DMS53 treated with DMSO at 0.1 percent for 48 hours (cell line): ENCODE measurements at regions not wholly inside any gene's neighbourhood (a gene's known extent, or its start where the extent isn't known, plus 50 kb on each side); places are given as distances from the start of the nearest gene placed in this dataset.
"Not testable (repeated sequence)": the region's sequence is repeated elsewhere in the genome, so short reads cannot be mapped to it uniquely, and the experiment has no call there.

Experiments
- DNase-seq: peaks from one replicate; lab custom pipeline; 2025; ENCODE audit not compliant: unreplicated experiment; lab: John Stamatoyannopoulos, UW

- DNase-seq = no peak
Observed at GRCh38 chr18:78787751-78788150, 191.9 kb upstream of the SALL3 start.

DNA sequence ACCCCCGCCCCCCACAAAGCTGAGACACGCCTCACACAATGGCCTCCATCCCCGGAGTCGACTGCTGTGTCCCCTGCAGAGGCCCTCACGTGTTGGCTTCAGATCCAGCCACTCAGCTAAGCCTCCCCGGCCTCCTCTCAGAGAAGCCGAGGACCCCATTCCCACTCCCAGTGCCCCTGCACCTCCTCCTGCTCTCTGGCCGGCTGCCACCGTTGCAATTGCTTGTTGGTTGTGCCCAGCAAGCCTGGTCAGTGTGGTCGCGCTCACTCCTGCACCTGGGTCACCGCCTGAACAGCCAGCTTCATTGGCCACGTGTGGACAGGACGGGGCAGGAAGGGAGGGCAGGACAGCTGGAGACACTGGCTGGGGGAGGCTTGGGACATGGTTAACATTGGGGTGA, 191.5 kb upstream of the SALL3 start:
- DNase-seq = no peak

DNA sequence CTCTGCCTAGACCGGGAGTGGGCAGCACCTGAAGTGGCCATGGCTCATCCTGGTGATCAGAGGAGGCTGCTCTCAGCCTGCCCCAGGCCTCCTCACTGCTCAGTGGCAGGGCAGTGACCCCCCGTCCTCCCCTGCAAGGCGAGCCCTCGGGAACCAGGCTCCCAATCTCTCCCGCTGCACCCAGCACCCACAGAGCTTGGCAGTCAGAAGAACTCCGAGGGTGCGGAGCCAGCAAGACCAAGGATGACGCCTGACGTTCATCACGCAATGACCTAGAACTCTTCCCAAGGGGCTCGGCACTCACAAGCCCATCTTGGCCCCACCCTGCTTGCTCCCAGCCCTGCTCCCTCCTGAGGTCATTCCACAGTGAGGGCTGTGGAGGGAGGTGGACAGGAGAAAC, 189.8 kb upstream of the SALL3 start:
- no peak for DNase-seq

GRCh38 chr18:78790511-78790910, 189.1 kb upstream of the SALL3 start:
- no peak for DNase-seq

DNA sequence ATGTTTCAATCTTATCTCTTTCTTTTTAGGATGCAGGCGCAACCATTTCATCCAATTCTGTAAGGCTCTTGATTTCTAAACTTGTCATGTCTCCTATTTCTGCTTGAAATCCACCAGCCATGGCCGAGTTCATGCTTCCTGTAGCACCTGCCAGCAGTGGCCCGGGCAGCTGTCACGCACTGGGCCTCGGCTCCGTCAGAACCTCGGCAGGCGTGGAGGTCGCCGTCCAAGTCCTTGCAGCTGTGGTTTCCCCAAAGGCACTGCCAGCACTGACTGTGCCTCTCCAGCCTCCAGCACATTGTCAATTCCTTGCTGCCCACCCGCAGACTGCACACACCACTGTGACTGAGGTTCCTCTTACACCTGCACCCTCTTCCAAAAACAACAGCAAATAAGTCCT, 188.7 kb upstream of the SALL3 start:
- no peak for DNase-seq

DNA sequence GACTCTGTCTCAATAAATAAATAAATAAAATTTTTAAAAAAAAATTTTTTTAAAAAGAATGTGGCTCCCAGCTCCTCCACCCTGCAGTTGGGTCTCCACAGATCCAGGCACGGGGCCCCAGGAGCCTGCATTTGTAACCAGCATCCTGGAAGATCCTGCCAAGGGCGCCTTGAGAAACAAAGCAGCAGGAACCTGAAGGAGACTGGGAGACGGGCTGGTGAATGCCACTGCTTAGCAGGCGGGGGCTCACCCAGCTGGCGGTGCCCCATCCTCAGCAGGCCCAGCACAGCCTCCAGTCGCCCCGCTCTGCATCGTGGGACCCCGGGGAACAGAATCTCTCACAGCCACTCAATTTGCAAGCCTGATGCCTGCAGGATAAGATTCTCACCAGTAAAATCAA, 187.5 kb upstream of the SALL3 start:
- DNase-seq = no peak

DNA sequence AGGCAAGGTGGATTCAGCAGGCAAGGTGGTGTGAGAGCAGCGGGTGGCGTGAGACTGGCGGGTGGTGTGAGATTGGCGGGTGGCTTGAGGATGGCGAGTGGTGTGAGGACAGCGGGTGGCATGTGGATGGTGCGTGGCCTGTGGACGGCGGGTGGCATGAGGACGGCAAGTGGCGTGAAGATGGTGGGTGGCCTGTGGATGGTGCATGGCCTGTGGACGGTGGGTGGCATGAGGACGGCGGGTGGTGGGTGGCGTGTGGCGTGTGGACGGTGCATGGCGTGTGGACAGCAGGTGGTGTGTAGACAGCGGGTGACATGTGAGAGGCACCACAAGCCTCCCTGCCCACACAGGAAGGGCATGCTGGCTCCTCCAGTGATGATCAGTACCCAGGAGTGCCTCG, 186.9 kb upstream of the SALL3 start:
- DNase-seq = no peak

GRCh38 chr18:78793313-78794070, 186.1 kb upstream of the SALL3 start:
- DNase-seq = no peak

DNA sequence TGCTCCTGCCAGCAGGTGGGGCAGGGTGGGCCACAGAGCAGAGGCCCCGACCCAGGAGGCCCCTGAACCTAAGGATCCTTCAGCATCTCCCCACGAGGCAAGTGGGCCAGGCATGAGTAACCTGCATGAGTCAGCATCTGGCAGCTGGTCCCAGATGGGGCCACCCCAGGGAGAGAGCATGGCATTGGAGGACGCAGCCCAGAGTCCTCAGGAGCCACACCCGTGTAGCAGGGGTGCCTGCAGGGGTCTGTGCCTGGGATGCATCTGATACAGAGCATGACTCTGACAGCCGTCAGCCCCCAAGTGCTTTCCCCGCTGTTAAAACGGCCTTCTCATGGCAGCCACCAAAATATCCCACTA, 185.6 kb upstream of the SALL3 start:
- no peak for DNase-seq

- DNase-seq = no peak
Observed at GRCh38 chr18:78796693-78797455, 182.7 kb upstream of the SALL3 start.

GRCh38 chr18:78797499-78797898, 182.1 kb upstream of the SALL3 start:
- no peak for DNase-seq

DNA sequence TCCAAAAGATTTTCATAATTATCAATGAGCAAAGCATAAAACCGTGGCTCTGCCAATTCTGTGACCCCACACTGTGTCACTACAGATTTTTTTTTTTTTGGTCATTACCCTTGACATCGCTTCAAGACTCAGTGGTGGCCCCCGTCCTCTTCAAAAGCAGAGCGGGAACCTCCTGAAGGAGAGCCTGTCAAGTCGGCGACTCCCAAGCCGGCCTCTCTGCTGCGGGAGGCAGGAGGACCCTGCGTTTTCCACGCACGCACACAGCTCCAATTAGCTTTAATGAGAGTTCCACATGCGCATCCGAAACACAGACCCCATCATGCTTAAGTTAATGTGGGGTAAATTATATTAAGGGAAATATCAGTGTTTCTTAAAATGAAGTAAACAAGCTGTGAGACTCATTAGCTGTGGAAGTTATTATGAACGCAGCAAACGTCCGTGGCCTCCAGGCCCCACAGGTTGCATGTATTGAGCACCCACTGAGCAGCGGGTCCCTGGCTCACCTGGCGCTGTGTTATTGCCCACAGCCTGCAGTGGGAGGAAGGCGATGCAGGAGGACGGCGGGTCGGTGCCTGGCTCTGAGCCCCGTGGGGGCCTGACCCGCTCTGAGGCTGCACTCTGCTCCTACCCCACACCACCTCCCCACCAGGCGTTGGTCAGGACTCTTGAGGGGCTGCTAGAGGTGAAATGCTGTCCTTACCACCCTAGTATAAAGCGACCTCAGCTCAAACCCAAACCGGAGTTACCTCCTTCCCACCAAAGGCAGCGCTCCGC, 181.0 kb upstream of the SALL3 start:
- DNase-seq = no peak

DNA sequence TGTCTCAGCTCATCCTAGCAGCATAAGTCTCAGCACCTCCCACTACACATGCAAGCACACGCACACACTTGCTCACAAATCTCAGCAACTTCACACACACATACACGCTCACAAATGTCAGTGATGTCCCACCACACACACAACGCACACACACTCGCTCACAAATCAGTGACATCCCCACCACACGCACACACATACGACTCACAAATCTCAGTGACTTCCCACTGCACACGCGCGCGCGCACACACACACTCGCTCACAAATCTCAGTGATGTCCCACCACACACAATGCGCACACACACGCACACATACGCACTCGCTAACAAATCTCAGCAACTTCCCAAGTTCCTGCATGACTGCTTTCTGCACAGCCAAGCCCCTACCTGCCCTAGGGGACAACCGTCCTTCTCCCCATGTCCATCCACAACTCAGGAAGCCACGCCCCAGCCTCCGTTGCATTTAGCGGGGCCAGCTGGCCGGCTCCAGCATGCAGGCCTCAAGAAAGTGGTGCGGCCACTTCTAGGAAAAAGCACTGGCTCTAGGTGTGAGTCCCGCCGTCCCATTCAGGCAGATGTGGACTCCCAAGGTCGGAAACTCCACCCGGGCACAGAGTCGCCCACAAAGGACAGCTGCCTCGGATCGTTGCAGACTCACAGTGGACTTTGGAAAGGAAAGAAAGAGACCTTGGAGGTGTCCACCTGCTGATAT, 180.1 kb upstream of the SALL3 start:
- no peak for DNase-seq

DNA sequence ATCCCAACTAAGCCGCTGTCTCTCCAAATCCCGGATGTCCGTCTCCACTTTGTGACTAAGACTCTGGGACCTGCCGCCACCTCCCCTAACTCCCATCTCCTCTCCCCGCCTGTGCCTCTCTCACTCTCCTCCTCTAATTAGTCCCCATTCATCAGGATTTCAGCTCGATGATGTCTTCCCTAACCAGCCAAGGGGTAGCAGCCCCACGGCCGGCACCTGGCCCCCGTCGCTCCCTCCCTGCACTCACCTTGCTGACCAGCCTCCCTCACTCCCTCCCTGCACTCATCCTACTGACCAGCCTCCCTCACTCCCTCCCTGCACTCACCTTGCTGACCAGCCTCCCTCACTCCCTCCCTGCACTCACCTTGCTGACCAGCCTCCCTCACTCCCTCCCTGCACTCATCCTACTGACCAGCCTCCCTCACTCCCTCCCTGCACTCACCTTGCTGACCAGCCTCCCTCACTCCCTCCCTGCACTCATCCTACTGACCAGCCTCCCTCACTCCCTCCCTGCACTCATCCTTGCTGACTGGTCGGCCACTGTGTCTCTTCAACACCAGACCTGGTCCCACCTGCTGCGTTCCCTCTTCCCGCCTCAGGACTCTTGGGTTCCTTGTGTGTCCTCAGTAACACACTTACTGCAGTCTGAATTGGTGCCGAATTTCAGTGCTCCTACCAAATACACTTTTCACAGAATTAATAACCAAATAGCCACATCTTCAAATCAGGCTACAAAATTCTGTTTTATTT, 179.3 kb upstream of the SALL3 start:
- DNase-seq = not testable (repeated sequence)

DNA sequence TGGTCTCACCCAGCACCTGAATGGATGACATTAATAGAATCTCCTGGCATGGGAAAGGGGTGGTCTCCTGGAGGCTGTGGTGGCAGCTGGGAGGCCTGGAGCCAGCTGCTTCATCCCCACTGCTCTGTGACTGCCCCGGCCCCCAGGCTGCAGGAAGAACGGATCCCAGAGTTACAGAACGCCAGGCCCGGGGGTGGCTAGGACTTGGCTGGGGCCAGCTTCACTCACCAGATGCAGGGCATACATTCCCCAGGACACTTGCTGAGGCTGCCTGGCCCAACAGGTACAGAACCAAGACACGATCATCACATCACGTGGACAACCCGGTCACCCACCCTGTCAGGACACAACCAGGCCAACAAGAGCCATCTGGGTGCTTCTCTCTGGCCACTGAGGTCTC, 178.6 kb upstream of the SALL3 start:
- DNase-seq = no peak

DNA sequence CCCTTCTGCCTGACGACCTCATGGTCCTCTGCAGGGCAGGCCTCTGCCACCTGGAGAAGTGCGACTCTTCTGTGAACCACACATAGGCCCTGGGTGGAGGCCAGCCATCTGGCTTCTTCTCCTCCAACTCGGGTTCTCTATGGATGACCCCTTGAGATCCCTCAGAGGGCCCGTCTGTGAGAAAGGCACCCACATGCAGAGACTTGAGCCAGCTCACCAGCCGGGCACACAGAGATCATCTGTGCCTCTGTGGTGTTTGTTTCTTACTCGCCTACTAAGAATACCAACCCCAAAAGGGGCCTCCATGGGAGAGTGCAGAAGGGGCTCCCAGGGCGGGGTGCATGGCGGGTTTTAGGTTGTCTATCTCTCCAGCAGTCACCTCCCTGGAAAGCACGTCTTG, 176.5 kb upstream of the SALL3 start:
- no peak for DNase-seq

- no peak for DNase-seq
Observed at GRCh38 chr18:78804206-78805030, 175.2 kb upstream of the SALL3 start.

DNA sequence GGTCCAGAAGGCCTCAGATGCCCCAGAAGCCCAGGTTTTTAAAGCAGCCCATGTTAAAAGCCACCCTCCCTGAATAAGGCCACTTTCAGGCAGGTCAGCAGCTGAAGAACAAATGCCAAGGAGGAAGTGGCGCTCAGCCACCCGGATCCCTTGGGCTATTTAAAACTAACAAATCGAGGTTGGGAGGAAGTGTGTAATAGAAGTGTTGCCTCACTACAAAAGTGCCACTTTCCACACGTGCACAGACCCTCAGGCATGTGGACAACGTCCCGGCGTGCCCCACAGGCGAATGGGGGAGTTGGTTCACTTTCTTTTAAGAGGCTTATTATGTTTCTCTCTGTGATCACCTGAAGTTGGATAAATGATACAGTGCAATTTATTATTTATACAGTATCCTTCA, 173.8 kb upstream of the SALL3 start:
- DNase-seq = no peak

DNA sequence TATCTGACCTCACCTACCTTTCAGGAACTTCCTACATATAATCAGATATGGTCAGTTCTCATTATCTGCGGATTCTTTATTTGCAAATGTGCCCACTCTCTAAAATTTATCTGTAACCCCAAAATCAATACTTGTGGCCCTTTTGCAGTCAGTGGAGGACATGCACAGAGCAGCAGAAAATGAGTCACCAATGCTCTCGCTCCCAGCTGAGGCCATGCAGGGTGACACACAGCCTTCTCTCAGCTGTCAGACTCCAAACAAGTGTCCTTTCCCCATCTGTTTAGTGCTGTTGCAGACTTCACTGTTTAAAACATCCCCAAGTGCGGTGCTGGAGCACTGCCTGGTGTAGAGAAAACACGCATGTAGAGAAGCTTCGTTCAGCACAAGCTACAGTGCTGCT, 171.9 kb upstream of the SALL3 start:
- DNase-seq = no peak

- DNase-seq = no peak
Observed at GRCh38 chr18:78809845-78810244, 169.8 kb upstream of the SALL3 start.
